ENCODE measurements at regions not wholly inside any gene's neighbourhood (a gene's known extent, or its start where the extent isn't known, plus 50 kb on each side); places are given as distances from the start of the nearest gene placed in this dataset.
"Not testable (repeated sequence)": the region's sequence is repeated elsewhere in the genome, so short reads cannot be mapped to it uniquely, and the experiment has no call there.

DNA sequence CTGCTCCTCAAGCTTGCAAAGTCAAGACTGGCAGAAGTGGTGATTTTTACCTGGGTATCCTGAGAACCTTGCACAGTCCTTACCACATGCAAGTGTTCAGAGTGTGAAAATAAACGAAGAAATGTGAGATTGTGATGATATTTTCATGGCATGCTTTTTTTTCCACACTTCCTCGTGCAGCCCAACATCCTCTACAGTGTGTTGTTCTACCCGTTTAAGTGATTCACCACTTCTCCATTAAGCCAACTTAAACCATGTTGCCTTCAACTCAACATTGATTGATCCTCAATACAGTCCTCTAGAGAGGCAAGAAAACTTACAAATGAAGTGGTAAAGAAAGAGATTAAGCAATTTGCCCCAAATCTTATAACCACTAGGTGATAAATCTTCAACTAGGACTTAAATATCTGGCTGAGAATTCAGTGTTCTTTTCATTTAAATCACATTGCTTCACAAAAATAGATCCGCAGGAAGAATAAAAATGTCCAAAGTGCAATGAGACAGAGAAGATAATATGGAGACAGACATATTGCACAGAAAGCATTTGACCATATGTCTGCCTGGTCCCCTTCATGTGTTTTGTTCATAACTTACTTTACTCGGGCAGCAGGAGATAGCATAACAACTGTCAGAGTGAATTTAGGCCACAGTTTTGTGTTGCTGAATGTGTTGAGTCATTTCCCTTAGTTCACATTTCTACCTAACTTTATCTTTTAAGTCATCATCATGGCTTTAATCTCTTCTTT is 75.8 kb upstream of the PARP8 start:
- DNase-seq, result not testable (repeated sequence)

GRCh38 chr5:50591338-50591737 is 75.1 kb upstream of the PARP8 start:
- DNase-seq, result not testable (repeated sequence)

- no peak for DNase-seq
These were observed 72.8 kb upstream of the PARP8 start for GRCh38 chr5:50593681-50594080.

DNA sequence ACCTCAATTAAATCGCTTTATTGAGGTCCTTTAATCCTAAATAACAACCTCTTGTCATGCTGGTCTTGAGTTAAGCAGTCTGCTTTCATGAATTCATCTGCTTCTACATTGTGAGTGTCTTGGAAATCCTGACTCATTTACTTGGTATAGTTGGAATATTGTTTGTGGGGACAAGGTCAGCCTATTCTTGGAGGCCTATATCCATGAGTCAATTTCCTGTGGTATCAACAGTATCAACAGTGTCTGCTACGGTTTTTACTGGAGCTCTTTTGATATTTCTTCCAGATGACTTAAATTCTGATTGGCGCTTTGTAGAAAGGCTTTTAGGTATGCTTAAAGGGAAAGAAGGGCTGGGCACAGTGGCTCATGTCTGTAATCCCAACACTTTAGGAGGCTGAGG is 71.2 kb upstream of the PARP8 start:
- DNase-seq, result no peak

- DNase-seq, result not testable (repeated sequence)
These were observed 64.9 kb upstream of the PARP8 start for GRCh38 chr5:50601576-50601975.

GRCh38 chr5:50606179-50606578 is 60.3 kb upstream of the PARP8 start:
- DNase-seq, result no peak

- not testable (repeated sequence) for DNase-seq
These were observed 59.0 kb upstream of the PARP8 start for GRCh38 chr5:50607456-50607855.

- not testable (repeated sequence) for DNase-seq
These were observed 58.3 kb upstream of the PARP8 start for GRCh38 chr5:50607953-50608705.

- DNase-seq, result not testable (repeated sequence)
These were observed 53.4 kb upstream of the PARP8 start for GRCh38 chr5:50613057-50613456.

Data from C1 segment of cervical spinal cord (tissue), 14 donors.